Stimulated activated CD8-positive, alpha-beta memory T cell treated with anti-CD3 and anti-CD28 coated beads, Interleukin-12 subunit alpha, Interleukin-12 subunit beta, amount 100 ng/mL, for 4 hours (primary cell): ENCODE measurements at regions not wholly inside any gene's neighbourhood (a gene's known extent, or its start where the extent isn't known, plus 50 kb on each side); places are given as distances from the start of the nearest gene placed in this dataset.
A peak's percentile ranks its signal among the peaks of the same experiment; 100 is the strongest.
"Not testable (repeated sequence)": the region's sequence is repeated elsewhere in the genome, so short reads cannot be mapped to it uniquely, and the experiment has no call there.

ENCODE experiments used
- DNase-seq: peaks from one replicate; pipeline ENCODE4 v3.0.0-alpha.2; 2020; ENCODE audit warnings: low read depth

GRCh38 chr7:67359900-67360299 is 363.3 kb downstream of the TYW1 start:
- no peak for DNase-seq

DNA sequence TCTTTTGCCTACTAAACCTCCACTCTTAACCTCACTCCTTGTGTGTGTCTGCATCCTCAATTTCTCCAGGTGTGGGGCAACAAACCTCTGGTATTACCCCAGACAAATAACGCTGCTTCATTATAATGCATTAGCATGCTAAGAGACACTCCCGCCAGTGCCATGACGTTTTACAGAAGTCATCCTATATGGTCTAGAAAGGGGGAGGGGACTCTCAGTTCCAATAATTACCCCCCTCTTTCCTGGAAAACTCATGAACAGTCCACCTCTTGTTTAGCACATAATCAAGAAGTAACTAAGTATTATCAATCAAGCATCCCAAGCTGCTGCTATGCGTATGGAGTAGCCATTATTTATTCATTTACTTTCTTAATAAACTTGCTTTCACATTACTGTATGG is 364.5 kb downstream of the TYW1 start:
- no peak for DNase-seq

DNA sequence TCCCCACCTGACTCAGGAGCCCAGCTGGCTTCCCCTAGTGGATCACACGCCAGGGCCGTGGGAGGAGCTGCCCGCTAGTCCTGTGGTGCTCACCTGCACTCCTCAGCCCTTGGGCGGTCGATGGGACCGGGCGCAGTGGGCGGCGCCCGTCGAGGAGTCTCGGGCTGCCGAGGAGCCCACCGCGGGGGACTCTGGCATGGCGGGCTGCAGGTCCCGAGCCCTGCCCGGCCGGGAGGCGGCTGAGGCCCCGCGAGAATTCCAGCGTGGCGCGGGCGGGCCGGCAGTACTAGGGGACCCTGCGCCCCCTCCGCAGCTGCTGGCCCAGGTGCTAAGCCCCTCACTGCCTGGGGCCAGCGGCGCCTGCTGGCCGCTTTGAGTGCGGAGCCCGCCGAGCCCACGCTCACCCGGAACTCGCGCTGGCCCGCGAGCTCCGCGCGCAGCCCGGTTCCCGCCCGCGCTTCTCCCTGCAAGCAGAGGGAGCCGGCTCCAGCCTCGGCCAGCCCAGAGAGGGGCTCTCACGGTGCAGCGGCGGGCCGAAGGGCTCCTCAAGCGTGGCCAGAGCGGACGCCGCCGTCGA is 367.9 kb downstream of the TYW1 start:
- DNase-seq, result no peak

DNA sequence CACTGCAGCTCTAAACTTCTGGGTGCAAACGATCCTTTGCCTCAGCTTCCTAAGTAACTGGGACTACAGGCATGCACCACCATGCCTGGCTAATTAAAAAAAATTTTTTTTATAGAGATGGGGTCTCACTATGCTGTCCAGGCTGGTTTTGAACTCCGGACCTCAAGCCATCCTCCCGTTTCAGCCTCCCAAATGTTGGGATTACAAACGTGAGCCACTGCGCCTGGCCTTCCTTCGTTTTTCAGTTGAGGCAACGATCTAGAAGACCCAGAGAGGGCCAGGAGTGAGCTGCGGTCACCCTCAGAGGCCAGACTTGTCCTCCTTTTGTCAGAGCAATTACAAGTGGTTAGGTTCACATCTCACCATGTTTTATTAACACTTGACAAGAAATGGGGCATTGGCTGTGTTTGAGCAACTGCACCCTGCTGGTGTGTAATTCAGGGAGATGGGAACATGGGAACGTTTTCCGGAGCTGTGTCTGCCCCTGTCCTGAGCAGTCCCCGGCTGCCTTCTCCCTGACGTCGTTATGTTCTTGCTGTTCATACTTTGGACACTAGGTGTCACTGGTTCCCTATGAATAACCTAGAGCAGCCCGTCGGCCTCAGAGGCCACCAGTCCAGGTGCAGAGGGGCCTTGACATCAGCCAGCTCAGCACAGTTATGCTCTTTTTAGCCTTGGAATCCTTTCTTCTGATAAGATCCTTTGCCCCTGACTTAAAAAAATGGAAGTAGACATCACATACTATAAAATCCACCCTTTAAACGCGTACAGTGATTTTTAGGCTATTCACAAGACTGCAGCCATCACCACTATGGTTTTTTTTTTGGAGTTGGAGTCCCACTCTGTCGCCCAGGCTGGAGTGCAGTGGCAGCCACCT is 375.0 kb downstream of the TYW1 start:
- no peak for DNase-seq

GRCh38 chr7:67373389-67373788 is 376.8 kb downstream of the TYW1 start:
- not testable (repeated sequence) for DNase-seq

DNA sequence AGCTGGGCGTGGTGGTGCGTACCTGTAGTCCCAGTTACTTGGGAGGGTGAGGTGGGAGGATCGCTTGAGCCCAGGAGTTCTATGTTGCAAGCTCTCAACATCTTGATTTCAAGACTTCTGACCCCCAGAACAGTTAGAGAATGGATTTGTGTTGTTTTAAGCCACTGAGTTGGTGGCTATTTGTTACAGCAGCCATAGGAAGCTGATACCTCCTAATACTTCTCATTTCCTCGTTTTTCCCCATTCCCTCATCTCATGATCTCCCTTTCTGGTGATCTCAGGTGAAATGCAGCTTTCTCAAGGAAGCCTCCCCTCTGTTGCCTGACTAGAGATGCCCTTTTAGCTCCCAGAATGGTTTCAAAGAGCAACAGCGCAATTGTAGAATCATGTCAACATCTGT is 378.8 kb downstream of the TYW1 start:
- no peak for DNase-seq

GRCh38 chr7:67377939-67378862 is 381.6 kb downstream of the TYW1 start:
- DNase-seq, result peak; percentile 13

- no peak for DNase-seq
Observed at GRCh38 chr7:67380326-67380725, 383.7 kb downstream of the TYW1 start.

GRCh38 chr7:67380858-67381257 is 384.2 kb downstream of the TYW1 start:
- DNase-seq, result no peak

DNA sequence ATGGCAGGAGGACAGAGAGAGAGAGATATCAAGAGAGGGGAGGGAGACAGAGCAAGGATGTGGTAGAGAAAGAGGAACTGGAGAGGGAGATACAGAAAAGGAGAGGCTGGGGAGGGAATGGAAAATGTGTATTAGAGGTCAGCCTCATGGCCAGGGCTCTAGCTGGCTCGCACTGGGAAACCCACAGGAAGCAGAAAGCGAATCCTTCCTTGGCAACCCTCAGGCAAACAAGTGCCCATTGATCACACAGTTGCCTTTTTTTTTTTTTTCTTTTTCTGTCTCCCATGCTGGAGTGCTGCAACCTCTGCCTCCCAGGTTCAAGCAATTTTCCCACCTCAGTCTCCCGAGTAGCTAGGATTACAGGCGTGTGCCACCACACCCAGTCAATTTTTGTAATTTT is 391.2 kb downstream of the TYW1 start:
- no peak for DNase-seq

DNA sequence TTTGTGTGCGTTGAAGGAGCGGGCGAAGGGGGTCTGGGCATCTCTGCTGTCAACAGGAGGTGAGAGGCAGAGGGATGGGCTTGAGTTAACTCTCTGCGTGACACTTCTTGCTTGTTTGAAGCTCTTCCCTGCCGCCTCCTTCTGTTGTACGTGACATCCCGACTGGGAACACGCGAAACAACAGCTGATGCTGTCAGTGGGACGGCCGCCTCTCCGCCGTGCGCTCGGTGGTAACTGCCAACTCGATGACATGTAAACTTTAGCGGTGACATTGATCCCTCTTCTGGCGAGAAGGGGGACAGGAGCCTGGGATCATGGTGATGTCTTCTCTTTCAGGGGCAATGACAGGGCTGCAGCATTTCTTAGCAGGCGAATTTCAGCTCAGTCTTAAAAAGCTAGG is 394.5 kb downstream of the TYW1 start:
- no peak for DNase-seq

- DNase-seq, result no peak
Observed at GRCh38 chr7:67392596-67393438, 396.2 kb downstream of the TYW1 start.

DNA sequence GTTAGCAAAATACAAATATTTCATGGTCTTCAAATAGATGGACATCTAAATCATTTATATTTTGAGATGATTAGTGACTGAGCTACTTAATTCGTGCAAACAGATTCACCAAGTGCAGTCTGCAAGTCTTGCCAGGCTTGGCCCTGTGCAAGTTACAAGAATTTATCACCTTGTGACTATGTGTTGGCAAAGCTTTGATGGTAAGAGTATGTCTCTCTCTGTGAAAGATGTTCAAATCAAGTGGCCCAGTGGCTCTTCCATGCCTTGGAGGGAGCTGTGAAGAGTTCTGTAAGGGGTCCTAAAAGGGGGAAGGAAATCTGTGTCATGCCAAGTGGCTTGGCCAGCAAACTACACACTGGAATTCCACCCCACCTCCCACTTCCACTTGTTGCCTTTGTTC is 397.3 kb downstream of the TYW1 start:
- no peak for DNase-seq

DNA sequence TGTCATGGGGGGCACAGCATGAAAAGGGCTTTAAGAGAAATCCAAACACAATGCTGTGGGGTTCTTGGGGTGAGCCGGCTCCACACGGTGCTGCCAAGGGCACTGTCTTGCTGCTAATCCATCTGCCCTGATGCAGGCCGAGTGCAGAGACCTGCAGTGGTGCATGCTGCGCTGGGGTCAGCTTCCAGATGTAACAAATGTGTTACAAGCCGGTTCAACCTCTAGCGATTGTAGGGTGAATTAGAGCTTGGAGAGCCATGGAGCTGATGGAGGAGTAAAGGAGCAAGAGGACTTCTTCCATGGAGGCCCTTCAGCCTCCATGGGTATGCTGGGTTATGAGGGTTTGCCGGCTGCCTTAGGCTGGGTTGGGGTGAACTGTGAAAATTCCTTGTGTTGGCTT is 402.3 kb downstream of the TYW1 start:
- DNase-seq, result no peak

DNA sequence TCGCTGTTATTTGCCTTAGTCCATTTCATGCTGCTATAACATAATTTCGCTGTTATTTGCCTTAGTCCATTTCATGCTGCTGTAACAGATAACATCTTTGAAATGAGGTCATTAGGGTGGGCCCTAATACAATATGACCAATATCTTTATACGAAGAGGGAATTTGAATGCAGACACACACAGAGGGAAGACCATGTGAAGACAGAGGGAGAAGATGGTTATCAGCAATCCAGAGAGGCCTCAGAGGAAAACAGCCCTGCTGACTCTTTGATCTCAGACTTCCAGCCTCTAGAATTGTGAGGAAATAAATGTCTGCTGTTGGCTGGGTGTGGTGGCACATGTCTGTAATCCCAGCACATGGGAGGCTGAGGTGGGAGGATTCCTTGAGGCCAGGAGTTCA is 404.9 kb downstream of the TYW1 start:
- DNase-seq, result no peak

- no peak for DNase-seq
Observed at GRCh38 chr7:67402280-67402679, 405.6 kb downstream of the TYW1 start.

- DNase-seq, result no peak
Observed at GRCh38 chr7:67406976-67407375, 410.3 kb downstream of the TYW1 start.

GRCh38 chr7:67407392-67408071 is 410.9 kb downstream of the TYW1 start:
- DNase-seq, result no peak

DNA sequence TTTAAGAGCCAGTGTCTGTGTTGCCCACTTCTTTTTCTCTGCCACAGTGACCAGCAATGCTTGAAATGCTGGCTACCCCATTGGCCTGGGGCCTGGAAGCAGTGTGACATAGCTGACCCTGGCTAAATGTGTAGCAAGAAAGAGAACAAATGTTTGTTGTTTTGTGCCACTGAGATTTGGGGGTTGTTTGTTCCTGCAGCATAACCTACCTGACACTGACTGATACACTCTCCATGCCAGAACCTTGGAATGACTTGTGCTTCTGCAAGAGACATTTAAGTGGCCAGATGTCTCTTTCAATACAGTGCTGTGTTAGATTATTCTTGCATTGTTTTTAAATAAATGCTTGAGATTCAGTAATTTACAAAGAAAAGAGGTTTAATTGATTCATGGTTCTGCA is 411.5 kb downstream of the TYW1 start:
- DNase-seq, result no peak

DNA sequence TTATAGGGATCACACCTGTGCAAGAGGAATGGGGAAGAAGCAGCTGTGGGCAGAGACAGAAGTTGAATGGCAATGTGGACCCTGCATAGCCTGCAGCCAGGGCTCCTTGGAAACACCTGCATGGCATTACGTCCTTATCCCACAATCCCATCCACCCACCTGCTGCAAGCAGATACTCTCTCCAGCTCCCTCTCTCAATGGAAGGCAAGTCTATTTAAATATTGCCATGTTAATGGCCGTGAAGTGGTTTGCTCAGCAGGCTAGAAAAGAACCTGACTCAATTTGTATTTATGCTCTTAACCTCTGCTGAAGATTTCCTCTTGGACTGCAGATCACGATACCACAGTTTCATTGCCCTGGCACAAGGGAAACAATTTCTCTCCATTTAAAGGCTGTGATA is 417.0 kb downstream of the TYW1 start:
- DNase-seq, result no peak

DNA sequence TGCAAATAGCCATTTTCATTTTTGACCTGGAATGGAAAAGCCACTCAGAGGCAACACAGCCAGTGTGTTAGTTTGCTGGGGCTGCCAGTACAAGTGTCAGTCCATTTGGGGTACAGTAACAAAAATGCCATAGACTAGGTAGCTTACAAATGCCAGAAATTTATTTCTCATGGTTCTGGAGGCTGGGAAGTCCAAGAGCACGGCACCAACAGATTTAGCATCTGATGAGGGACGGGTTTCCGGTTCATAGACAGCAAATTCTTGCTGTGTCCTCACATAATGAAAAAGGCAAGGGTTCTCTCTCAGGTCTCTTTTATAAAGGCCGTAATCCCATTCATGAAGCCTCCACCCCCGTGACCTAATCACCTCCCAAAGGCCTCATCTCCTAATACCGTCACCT is 418.2 kb downstream of the TYW1 start:
- no peak for DNase-seq
